IMR-90 (cell line): ENCODE measurements at regions not wholly inside any gene's neighbourhood (a gene's known extent, or its start where the extent isn't known, plus 50 kb on each side); places are given as distances from the start of the nearest gene placed in this dataset.

Source experiments
- ATAC-seq: fragments of 200-7000 bp; cut with Tn5 transposase; 2 replicates; pipeline ENCODE4 v1.9.1; 2020; ENCODE audit warnings: low read depth, mild to moderate bottlenecking, moderate library complexity
- BruUV-seq: library from RNA; stranded (reverse); fragments of 400-500 nt; replicated peaks from 2 replicates; lab custom pipeline; 2021; lab: Mats Ljungman, UMichigan
- CTCF ChIA-PET: fragments of 300-600 bp; formaldehyde crosslinking; extraction: SDS; loops from one replicate; lab custom pipeline; 2021; ENCODE audit warnings: antibody characterized with exemption; lab: Yijun Ruan, JAX
- POLR2A ChIA-PET: fragments of 300-600 bp; sonication (Branson Sonifier 250); formaldehyde crosslinking; loops from one replicate; lab custom pipeline; 2022; ENCODE audit warnings: antibody characterized with exemption; ENCODE audit not compliant: unreplicated experiment; lab: Charles Lee
- DNase-seq: peaks from one replicate; pipeline ENCODE4 v3.0.0; 2013
- H2AFZ ChIP-seq: replicated peaks from 2 replicates; pipeline ENCODE3; 2013; ENCODE audit warnings: low read length, mild to moderate bottlenecking; ENCODE audit not compliant: poor library complexity
- H2AK5ac ChIP-seq: 2 replicates; pipeline ENCODE4 v1.6.1; 2013; ENCODE audit warnings: low read depth, low read length, inconsistent platforms
- H2AK9ac ChIP-seq: replicated peaks from 2 replicates; pipeline ENCODE3; 2013; ENCODE audit warnings: mild to moderate bottlenecking, low read depth, low read length, moderate library complexity; ENCODE audit not compliant: poor library complexity
- H2BK120ac ChIP-seq: 2 replicates; pipeline ENCODE4 v1.6.1; 2013; ENCODE audit warnings: low read depth, low read length, inconsistent platforms
- H2BK15ac ChIP-seq: 3 replicates; pipeline ENCODE4 v1.6.1; 2013; ENCODE audit warnings: low read depth, low read length, inconsistent platforms
- H2BK20ac ChIP-seq: 2 replicates; pipeline ENCODE4 v1.6.1; 2013; ENCODE audit warnings: low read depth, mild to moderate bottlenecking, inconsistent platforms, low read length, moderate library complexity
- H2BK5ac ChIP-seq: 2 replicates; pipeline ENCODE4 v1.6.1; 2013; ENCODE audit warnings: mild to moderate bottlenecking, low read depth, low read length, inconsistent platforms; ENCODE audit not compliant: poor library complexity, severe bottlenecking
- H3K14ac ChIP-seq: replicated peaks from 2 replicates; pipeline ENCODE4 v1.6.1; 2013; ENCODE audit warnings: low read depth, low read length, inconsistent platforms
- H3K18ac ChIP-seq: 2 replicates; pipeline ENCODE4 v1.6.1; 2013; ENCODE audit warnings: low read depth, low read length, control low read depth
- H3K23ac ChIP-seq: 2 replicates; pipeline ENCODE4 v1.6.1; 2013; ENCODE audit warnings: low read depth, low read length, inconsistent platforms
- H3K27ac ChIP-seq: 2 replicates; pipeline ENCODE4 v1.5.1; 2013; ENCODE audit warnings: mild to moderate bottlenecking, control low read depth, low read length; ENCODE audit not compliant: insufficient read depth
- H3K27me3 ChIP-seq: 2 replicates; pipeline ENCODE4 v1.6.1; 2013; ENCODE audit warnings: low read length; ENCODE audit not compliant: control insufficient read depth, insufficient read depth
- H3K36me3 ChIP-seq: 2 replicates; pipeline ENCODE4 v1.6.1; 2013; ENCODE audit warnings: low read length, mixed read lengths; ENCODE audit not compliant: control insufficient read depth, insufficient read depth
- H3K4ac ChIP-seq: 2 replicates; pipeline ENCODE4 v1.6.1; 2013; ENCODE audit warnings: low read depth, low read length, inconsistent platforms
- H3K4me1 ChIP-seq: 2 replicates; pipeline ENCODE4 v1.6.1; 2013; ENCODE audit warnings: low read length, mixed read lengths; ENCODE audit not compliant: control insufficient read depth, insufficient read depth
- H3K4me2 ChIP-seq: 2 replicates; pipeline ENCODE4 v1.6.1; 2013; ENCODE audit warnings: low read depth, mild to moderate bottlenecking, control low read depth, low read length, moderate library complexity
- H3K4me3 ChIP-seq: 2 replicates; pipeline ENCODE4 v1.5.1; 2013; ENCODE audit warnings: low read depth, mild to moderate bottlenecking, control low read depth, low read length, moderate library complexity; ENCODE audit not compliant: insufficient read depth
- H3K56ac ChIP-seq: 2 replicates; pipeline ENCODE4 v1.6.1; 2013; ENCODE audit warnings: low read length, inconsistent platforms; ENCODE audit not compliant: insufficient read depth; ENCODE audit errors: extremely low read depth
- H3K79me1 ChIP-seq, 2 experiments: 2 replicates each; pipeline ENCODE4 v1.6.1; 2013; ENCODE audit warnings: low read length in 2 of 2, inconsistent platforms in 1 of 2, low read depth in 1 of 2
- H3K9ac ChIP-seq: 2 replicates; pipeline ENCODE4 v1.6.1; 2013; ENCODE audit warnings: low read depth, low read length, control low read depth
- H3K9me1 ChIP-seq: 2 replicates; pipeline ENCODE4 v1.6.1; 2013; ENCODE audit warnings: low read length, inconsistent platforms; ENCODE audit not compliant: insufficient read depth
- H3K9me3 ChIP-seq: 2 replicates; pipeline ENCODE4 v1.6.1; 2013; ENCODE audit warnings: low read length; ENCODE audit not compliant: control insufficient read depth, insufficient read depth
- H4K20me1 ChIP-seq: 2 replicates; pipeline ENCODE4 v1.6.1; 2013; ENCODE audit warnings: low read length, inconsistent platforms; ENCODE audit not compliant: insufficient read depth
- H4K5ac ChIP-seq: 2 replicates; pipeline ENCODE4 v1.6.1; 2013; ENCODE audit warnings: mild to moderate bottlenecking, low read depth, low read length, control low read depth
- H4K8ac ChIP-seq, 2 experiments: 2 replicates each; pipeline ENCODE4 v1.6.1; 2013; ENCODE audit warnings: low read depth in 2 of 2, low read length in 2 of 2, control low read depth in 1 of 2, inconsistent platforms in 1 of 2
- H4K91ac ChIP-seq: 2 replicates; pipeline ENCODE4 v1.6.1; 2013; ENCODE audit warnings: low read depth, low read length, inconsistent platforms; ENCODE audit not compliant: insufficient read depth
- BHLHE40 ChIP-seq: fragments of 150-350 bp; IDR thresholded peaks from 2 replicates; pipeline ENCODE4 v1.6.1; 2016; ENCODE audit warnings: mild to moderate bottlenecking, low read depth, low read length
- CHD1 ChIP-seq: IDR thresholded peaks from 2 replicates; pipeline ENCODE4 v1.6.1; 2012; ENCODE audit warnings: low read depth, low read length, improper control_type of control experiment
- MAZ ChIP-seq: IDR thresholded peaks from 2 replicates; pipeline ENCODE4 v1.6.1; 2012; ENCODE audit warnings: low read depth, mild to moderate bottlenecking, low read length, improper control_type of control experiment, moderate library complexity, borderline replicate concordance
- SMC3 ChIP-seq: fragments of 150-350 bp; IDR thresholded peaks from 2 replicates; pipeline ENCODE4 v1.6.1; 2016; ENCODE audit warnings: low read depth, mild to moderate bottlenecking, antibody characterized with exemption, low read length, moderate library complexity
- USF2 ChIP-seq: fragments of 150-350 bp; IDR thresholded peaks from 2 replicates; pipeline ENCODE4 v1.6.1; 2017; ENCODE audit warnings: mild to moderate bottlenecking, antibody characterized with exemption, low read length, low read depth
- WGBS, 2 experiments: methylation state at CpG; one replicate each; pipeline versions ENCODE4 v1.1.5 to v1.1.7; 2013; ENCODE audit warnings: missing lambda C conversion rate in 2 of 2; ENCODE audit not compliant: insufficient read length in 1 of 2; ENCODE audit errors: extremely low coverage in 2 of 2; 5-methylcytosine and 5-hydroxymethylcytosine counted together
- dilution Hi-C: fragments of 300-500 bp; cut with HindIII; formaldehyde crosslinking; loops from one replicate; pipeline ENCODE4 v1.14.3; 2018; ENCODE audit warnings: low sequenced_read_pairs; ENCODE audit not compliant: unreplicated experiment
- in situ Hi-C: fragments of 300-500 bp; cut with MboI; formaldehyde crosslinking; loops from 3 replicates; pipeline ENCODE4 v1.14.3; 2019; ENCODE audit warnings: low sequenced_read_pairs, inconsistent platforms, mixed read lengths
- intact Hi-C: fragments of 100-400 bp; cut with micrococcal nuclease; formaldehyde crosslinking; loops from 2 replicates; pipeline ENCODE4 v1.10.0; 2022

GRCh38 chr7:88377434-88377833 lies 70.7 kb upstream of the STEAP4 start:
- dilution Hi-C loops, result no loop called here
- no peak for ATAC-seq
- POLR2A ChIA-PET, result no interaction called here

More at GRCh38 chr7:88377434-88377833, 70.7 kb upstream of the STEAP4 start:
- H2AFZ ChIP-seq, result no peak overlapping the region
- BruUV-seq, result no TSS peak
- H3K23ac ChIP-seq, result no peak overlapping the region
- no peaks in the 10 kb centered on the region for H3K9me1 ChIP-seq
- H2BK5ac ChIP-seq, result no peak overlapping the region
- CTCF ChIA-PET, result no interaction called here
- no peak overlapping the region for H3K4me2 ChIP-seq
- no peaks in the 10 kb centered on the region for H4K20me1 ChIP-seq
- in situ Hi-C loops (no loop called here), intact Hi-C loops (no loop called here)
- no peak overlapping the region for H3K18ac ChIP-seq
- H3K79me1 ChIP-seq, result no peaks in the 10 kb centered on the region
- H4K8ac ChIP-seq, result no peak overlapping the region
- no peak overlapping the region for H3K14ac ChIP-seq
- H3K9me3 ChIP-seq, result peaks cover 2% of the 10 kb centered on the region; the same call in 1 of the 2 replicates
- H2AK5ac ChIP-seq, result no peak overlapping the region
- H3K9ac ChIP-seq, result no peak overlapping the region
- no peaks in the 10 kb centered on the region for H3K4me1 ChIP-seq
- H2AK9ac ChIP-seq, result no peak overlapping the region
- no peak for TF ChIP-seq CHD1
- TF ChIP-seq SMC3, result no peak
- no peak for TF ChIP-seq MAZ
- no peak for TF ChIP-seq USF2
- no peak for TF ChIP-seq BHLHE40
- no peak overlapping the region for H2BK20ac ChIP-seq
- H2BK15ac ChIP-seq, result no peak overlapping the region
- H2BK120ac ChIP-seq, result no peak overlapping the region
- no peaks in the 10 kb centered on the region for H3K36me3 ChIP-seq
- no peak overlapping the region for H3K27ac ChIP-seq
- WGBS, 2 experiments, result no CpG with 5 or more reads among the region's 1 CpG
- no peak overlapping the region for H4K5ac ChIP-seq
- no peak overlapping the region for H3K4ac ChIP-seq
- no peak overlapping the region for H4K91ac ChIP-seq
- no peak overlapping the region for H3K4me3 ChIP-seq
- no peaks in the 10 kb centered on the region for H3K27me3 ChIP-seq
- no peak for DNase-seq
- H3K56ac ChIP-seq, result no peak overlapping the region
